Inflammatory macrophage treated with lipopolysaccharide for 4 hours (primary cell): ENCODE measurements at regions not wholly inside any gene's neighbourhood (a gene's known extent, or its start where the extent isn't known, plus 50 kb on each side); places are given as distances from the start of the nearest gene placed in this dataset.

ENCODE experiments used
- DNase-seq: peaks from one replicate; pipeline ENCODE4 v3.0.0-alpha.2; 2020

GRCh38 chr7:114857605-114858004 is 64.3 kb upstream of the MDFIC start:
- peak; percentile 20 for DNase-seq

DNA sequence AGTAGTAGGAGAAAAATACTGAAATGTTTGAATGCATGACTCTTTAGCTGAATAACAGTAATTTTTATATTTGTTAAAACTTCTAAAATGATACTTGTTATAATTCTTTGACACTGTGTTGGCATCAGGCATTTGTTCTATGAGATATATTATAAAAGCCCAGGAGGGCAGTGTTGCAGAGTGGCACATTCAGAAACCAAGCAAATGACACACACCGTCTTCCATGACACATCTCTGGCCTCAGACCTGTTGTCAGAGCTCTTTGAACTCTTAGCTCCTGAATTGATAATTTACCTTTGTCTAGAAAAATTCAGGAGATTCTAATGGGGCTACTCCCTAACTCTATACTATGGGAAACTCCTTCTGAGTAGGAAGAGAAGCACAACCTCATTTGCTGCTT is 62.4 kb upstream of the MDFIC start:
- DNase-seq, result no peak

- no peak for DNase-seq
These were observed 61.7 kb upstream of the MDFIC start for GRCh38 chr7:114860206-114860605.

DNA sequence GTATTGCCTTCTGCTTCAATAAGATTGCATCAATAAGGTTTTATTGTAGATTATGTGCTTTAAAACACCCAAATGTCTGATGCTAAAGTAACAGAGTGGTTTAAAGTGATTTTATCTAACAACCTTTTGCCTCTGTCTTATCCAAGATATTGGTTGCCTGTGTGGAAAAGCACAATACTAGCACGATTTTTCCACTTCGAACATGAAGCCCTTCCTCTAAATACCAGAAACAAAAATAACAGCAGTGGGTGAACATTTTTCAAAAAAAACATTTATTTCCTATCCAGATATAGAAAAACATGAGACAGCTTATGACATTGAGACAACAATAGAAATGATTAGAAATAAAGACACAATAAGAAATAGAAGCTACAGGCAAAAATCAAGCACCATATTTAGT is 59.5 kb upstream of the MDFIC start:
- no peak for DNase-seq

DNA sequence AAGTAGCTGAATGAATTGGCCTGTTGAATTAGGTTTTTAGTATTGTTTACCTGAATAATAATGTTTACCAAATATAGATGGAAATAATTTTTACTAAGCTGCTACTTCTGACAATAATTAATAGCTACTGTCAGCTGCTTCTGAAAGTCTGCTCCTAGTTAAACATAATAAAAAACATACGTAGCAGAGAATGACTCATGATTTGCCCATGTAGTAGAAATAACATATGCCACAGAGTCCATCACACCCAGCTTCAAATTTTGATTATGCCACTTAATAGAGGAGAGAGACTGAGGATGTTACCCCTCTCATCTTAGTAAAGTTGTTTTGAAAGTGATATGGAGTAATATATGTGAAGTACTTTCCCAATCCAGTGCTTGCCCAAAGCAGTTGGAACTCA is 57.6 kb upstream of the MDFIC start:
- DNase-seq, result no peak

DNA sequence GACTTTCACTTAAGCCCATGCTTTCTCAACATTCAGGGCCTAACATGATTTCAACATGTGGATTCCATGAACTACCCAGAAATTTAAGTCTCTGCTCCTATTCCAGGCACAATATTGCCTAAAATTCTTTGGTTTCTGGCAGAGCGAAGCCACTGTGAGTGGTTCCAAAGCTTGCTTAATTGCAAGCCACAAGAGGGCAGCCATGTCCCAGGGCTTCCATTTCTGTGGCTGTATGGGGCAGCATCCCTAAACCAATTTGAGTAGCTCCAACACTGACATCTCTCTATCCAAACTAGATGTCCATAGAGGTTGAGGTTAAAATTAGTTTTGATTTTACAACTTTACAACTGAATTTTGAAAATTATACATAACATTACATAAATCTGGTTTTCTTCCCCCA is 56.3 kb upstream of the MDFIC start:
- peak; percentile 60 for DNase-seq
